Left ventricle myocardium inferior (tissue), 1 donor: ENCODE measurements at regions not wholly inside any gene's neighbourhood (a gene's known extent, or its start where the extent isn't known, plus 50 kb on each side); places are given as distances from the start of the nearest gene placed in this dataset.

Experiments used
- DNase-seq: peaks from one replicate; pipeline ENCODE4 v3.0.0-alpha.2; 2020
- H3K27ac ChIP-seq: fragments of 200-600 bp; replicated peaks from 2 replicates; pipeline ENCODE4 v1.8.0; 2021
- H3K27me3 ChIP-seq: fragments of 200-600 bp; 2 replicates; pipeline ENCODE4 v1.8.0; 2021; ENCODE audit warnings: low read depth
- H3K36me3 ChIP-seq: fragments of 200-600 bp; 2 replicates; pipeline ENCODE4 v1.8.0; 2021
- H3K4me1 ChIP-seq: fragments of 200-600 bp; 2 replicates; pipeline ENCODE4 v1.8.0; 2021
- H3K4me3 ChIP-seq: fragments of 200-600 bp; 2 replicates; pipeline ENCODE4 v1.8.0; 2021; ENCODE audit warnings: mild to moderate bottlenecking, moderate library complexity
- H3K9me3 ChIP-seq: fragments of 200-600 bp; replicated peaks from 2 replicates; pipeline ENCODE4 v1.8.0; 2021
- CTCF ChIP-seq: fragments of 200-600 bp; IDR thresholded peaks from 2 replicates; pipeline ENCODE4 v1.8.0; 2021; ENCODE audit warnings: antibody characterized with exemption, mild to moderate bottlenecking, borderline replicate concordance
- intact Hi-C: fragments of 100-400 bp; cut with micrococcal nuclease; formaldehyde crosslinking; loops from one replicate; pipeline ENCODE4 v1.11.0; 2022
- donor health status: DM: no; HTN: yes; CAD: no; lungs with severe emphysema.

DNA sequence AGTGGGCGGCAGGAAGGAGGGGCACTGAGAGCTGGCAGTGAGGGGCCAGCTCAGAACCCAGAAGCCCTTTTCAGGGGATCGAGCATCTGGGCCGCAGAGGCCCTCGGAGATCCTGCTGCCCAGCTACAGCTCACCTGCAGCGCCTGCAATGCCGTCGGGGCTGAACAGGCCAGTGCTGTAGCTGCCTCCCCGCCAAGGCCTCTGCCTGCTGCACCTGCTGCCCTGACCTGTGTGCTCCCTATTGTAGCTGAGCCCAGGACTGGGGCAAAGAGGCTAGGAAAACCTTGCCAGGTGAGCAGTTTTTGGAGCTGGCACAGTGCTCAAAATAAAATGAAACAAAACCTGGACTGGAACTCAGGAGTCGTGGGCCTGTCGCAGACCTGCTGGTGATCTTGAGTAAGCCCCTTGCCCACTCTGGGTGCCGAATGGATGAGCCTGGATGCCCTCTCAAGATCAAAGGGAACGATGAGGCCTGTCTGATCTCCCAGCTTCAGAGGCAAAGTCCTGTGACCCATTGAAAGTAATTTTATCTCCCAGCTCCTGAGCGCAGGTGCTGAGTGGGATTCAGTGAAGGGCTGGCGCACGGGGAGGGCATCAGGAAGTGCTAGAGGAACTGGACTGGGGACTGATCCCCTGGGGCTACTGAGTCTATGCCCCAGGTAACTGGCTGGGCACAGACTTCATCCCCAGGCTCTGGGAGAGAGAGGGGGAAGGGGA is 154.6 kb downstream of the FOXD2 start:
- H3K36me3 ChIP-seq, result no peaks in the 10 kb centered on the region
- H3K9me3 ChIP-seq, result no peaks in the 10 kb centered on the region
- intact Hi-C loops, result no loop called here
- H3K4me3 ChIP-seq, result peak overlapping the region; percentile 55
- peaks cover 76% of the 10 kb centered on the region for H3K27me3 ChIP-seq
- peaks cover 45% of the 10 kb centered on the region for H3K4me1 ChIP-seq
- TF ChIP-seq CTCF, result no peak
- DNase-seq, result no peak
- H3K27ac ChIP-seq, result no peak overlapping the region

DNA sequence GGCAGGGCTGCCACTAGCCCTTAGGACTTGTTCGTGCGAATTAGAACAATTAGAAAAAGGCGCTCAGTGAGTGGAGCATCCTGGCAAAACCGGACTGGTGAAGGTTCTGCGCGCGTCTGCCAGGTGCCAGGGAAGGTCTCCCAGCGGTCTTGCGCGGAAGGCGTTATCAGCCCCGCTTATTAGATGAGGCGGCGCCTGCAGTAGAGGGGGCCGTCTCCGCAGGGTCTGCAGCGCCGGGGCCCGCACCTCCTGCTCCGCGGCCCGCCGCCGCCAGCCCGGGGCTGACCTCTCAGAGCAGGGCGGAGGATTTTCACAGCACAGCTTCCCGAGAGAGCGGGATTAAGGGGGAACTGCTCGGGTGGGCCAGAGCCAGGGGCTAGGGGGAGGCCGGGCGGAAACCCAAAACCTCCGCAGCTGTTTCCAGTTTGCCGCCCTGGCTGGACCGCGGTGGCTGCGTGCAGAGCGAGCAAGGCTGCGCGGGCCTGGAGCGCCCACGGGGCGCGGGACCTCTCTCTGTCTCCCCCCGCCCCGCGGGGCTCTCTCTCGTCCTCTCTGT is 155.2 kb downstream of the FOXD2 start:
- Histone ChIP-seq H3K4me1 (peaks cover 40% of the 10 kb centered on the region), H3K36me3 (no peaks in the 10 kb centered on the region), H3K4me3 (peak overlapping the region; percentile 55), H3K9me3 (no peaks in the 10 kb centered on the region), H3K27ac (no peak overlapping the region), H3K27me3 (peaks cover 70% of the 10 kb centered on the region)
- TF ChIP-seq CTCF, result no peak
- DNase-seq, result no peak
- intact Hi-C loops, result no loop called here

DNA sequence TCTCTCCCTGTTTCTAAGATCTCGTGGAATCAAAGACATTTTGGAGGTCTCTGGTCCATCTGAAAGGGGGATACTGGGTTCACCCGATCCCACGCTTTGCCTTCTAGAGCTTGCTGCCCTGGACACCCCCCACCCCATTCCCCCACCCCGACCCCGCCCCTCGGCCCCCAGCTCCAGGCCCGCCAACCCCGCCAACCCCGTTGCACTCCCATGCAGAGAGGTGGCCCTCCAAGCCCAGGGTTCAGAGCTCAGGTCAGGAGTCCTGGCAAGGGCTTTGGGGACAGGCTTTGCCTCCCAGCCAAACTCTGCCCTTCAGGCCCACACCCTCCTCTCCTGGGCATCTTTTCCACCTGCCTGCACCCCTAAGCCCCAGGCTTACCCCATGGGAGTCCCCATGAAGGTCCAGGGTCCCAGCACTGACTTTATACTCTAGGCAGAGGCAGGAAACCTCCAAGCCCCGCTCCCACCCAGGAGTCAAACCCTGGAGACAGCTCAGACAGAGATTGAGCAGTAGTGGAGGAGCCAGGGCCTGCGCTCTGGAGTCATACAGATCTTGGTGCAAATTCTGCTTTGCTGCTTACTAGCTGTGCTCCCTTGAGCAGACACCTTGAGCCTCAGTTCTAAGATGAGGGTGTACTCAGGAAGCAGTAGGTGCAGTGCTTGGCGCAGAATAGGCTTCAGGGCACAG is 155.9 kb downstream of the FOXD2 start:
- Histone ChIP-seq H3K9me3 (peaks cover 1% of the 10 kb centered on the region), H3K27ac (no peak overlapping the region), H3K4me3 (peak overlapping the region; percentile 55), H3K36me3 (no peaks in the 10 kb centered on the region), H3K4me1 (peaks cover 35% of the 10 kb centered on the region), H3K27me3 (peaks cover 64% of the 10 kb centered on the region)
- no peak for DNase-seq
- intact Hi-C loops, result no loop called here
- no peak for TF ChIP-seq CTCF

GRCh38 chr1:47594627-47595026 is 156.8 kb downstream of the FOXD2 start:
- no peak for DNase-seq
- intact Hi-C loops, result no loop called here
- H3K9me3 ChIP-seq, result peaks cover 10% of the 10 kb centered on the region

DNA sequence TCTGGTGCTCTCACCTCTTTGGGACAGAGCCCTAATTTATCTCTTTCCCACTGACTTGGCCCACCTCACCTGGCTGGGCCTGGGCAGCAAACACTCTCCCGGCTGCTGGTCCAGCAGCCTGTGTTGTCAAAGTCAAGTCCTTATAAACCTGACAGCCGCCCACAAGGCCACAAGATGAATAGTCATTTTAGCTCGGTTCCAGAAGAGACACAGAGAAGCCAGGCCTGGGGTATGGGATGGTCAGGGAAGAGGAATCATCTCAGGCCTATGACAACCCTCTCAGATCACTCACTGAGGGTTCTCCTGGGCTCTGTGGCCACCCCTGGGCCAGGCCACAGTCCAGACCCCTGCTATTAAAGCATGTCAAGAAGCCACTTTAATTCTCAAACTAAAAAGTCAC is 158.5 kb downstream of the FOXD2 start:
- H3K4me1 ChIP-seq, result peaks cover 12% of the 10 kb centered on the region
- DNase-seq, result no peak
- peaks cover 48% of the 10 kb centered on the region for H3K27me3 ChIP-seq
- H3K36me3 ChIP-seq, result no peaks in the 10 kb centered on the region
- intact Hi-C loops, result no loop called here
- H3K27ac ChIP-seq, result no peak overlapping the region
- H3K9me3 ChIP-seq, result peaks cover 24% of the 10 kb centered on the region
- H3K4me3 ChIP-seq, result no peak overlapping the region
- TF ChIP-seq CTCF, result no peak

More at GRCh38 chr1:47594627-47595026, 156.8 kb downstream of the FOXD2 start:
- peaks cover 27% of the 10 kb centered on the region for H3K4me1 ChIP-seq
- H3K27ac ChIP-seq, result no peak overlapping the region
- no peaks in the 10 kb centered on the region for H3K36me3 ChIP-seq
- no peak overlapping the region for H3K4me3 ChIP-seq
- peaks cover 56% of the 10 kb centered on the region for H3K27me3 ChIP-seq
- TF ChIP-seq CTCF, result no peak
